Jurkat, Clone E6-1 (cell line): ENCODE measurements at regions not wholly inside any gene's neighbourhood (a gene's known extent, or its start where the extent isn't known, plus 50 kb on each side); places are given as distances from the start of the nearest gene placed in this dataset.
"Not testable (repeated sequence)": the region's sequence is repeated elsewhere in the genome, so short reads cannot be mapped to it uniquely, and the experiment has no call there.

Source experiments
- DNase-seq: peaks from one replicate; pipeline ENCODE4 v3.0.0-alpha.2; 2011; ENCODE audit warnings: low read depth, low spot score
- H3K4me3 ChIP-seq: 2 replicates; pipeline ENCODE4 v1.5.1; 2011; ENCODE audit warnings: mild to moderate bottlenecking, low read length, control low read depth, moderate library complexity

DNA sequence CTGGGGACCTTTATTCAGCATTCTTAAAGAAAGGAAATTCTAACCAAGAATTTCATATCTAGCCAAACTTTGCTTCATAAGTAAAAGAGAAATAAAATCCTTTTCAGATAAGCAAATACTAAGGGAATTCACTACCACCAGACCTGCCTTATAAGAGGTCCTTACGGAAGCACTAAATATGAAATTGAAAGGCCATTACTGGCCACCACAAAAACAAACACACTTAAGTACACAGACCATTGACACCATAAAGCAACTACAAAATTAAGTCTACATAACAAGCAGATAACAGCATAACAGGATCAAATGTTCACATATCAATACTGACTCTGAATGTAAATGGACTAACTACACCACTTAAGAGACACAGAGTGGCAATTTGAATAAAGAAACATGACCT is 361.4 kb upstream of the POU5F2 start:
- H3K4me3 ChIP-seq: no peak overlapping the region
- no peak for DNase-seq

DNA sequence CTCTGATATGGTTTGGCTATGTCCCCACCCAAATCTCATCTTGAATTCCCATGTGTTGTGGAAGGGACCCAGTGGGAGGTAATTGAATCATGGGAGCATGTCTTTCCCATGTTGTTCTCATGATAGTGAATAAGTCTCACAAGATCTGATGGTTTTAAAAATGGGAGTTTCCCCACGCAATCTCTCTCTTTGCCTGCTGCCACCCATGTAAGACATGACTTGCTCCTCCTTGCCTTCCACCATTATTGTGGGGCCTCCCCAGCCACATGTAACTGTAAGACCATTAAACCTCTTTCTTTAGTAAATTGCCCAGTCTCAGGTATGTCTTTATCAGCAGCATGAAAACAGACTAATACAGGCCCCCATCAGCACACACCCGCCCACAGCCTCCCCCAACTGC is 356.0 kb upstream of the POU5F2 start:
- not testable (repeated sequence) for H3K4me3 ChIP-seq, DNase-seq

DNA sequence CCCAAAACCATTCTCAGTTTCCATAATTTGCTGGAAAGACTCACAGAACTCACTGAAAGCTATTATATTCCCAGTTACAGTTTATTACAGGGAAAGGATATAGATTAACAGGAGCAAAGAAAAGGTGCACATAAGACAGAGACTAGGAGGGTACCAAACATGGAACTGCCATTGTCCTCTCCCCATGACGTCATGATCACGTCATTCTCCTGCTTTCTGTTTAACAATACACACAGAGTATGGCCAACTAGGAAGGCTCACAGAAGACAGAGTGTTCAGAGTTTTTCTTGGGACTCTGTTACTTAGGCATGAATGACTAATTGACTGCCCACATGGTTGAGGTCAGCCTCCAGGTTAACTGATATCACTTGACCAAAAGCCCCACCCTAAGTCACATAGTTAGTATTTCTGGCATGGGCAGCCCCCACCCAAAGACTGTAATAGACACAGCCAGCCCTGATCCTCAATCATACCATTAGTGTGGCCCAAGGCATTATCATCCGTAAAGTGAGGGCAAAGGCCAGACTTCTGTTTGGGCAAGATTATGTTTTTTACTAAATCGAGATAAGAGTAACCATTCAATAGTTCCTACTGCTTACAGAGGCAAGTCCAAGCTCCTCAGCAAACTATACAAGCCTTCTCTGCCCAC is 353.5 kb upstream of the POU5F2 start:
- no peak overlapping the region for H3K4me3 ChIP-seq
- no peak for DNase-seq

DNA sequence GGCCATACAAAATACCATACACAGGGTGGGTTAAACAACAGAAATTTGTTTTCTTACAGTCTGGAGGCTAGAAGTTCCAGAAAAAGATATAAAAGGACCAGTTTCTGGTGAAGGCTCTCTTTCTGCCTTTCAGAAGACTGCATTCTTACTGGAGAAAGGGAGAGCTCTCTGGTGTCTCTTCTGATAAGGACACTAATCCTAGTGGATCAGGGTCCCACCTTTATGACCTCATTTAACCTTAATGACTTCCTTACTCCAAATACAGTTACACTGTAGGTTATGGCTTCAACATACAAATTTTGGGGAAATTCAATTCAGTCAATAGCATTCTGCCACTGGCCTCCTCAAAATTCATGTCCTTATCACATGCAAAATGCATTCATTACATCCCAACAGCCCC is 351.9 kb upstream of the POU5F2 start:
- H3K4me3 ChIP-seq: no peak overlapping the region
- DNase-seq: no peak

DNA sequence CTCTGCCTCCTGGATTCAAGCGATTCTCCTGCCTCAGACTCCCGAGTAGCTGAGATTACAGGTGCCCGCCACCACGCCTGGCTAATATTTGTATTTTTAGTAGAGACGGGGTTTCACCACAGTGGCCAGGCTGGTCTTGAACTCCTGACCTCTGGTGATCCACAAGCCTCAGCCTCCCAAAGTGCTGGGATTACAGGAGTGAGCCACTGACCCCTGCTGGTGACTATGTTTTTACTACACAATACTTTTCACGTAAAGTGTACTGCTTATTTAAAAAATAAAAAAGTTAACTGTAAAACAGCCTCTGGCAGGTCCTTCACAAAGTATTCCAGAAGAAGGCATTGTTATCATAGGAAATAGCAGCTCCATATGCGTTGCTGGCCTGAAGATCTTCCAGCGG is 345.2 kb upstream of the POU5F2 start:
- H3K4me3 ChIP-seq, DNase-seq: not testable (repeated sequence)

DNA sequence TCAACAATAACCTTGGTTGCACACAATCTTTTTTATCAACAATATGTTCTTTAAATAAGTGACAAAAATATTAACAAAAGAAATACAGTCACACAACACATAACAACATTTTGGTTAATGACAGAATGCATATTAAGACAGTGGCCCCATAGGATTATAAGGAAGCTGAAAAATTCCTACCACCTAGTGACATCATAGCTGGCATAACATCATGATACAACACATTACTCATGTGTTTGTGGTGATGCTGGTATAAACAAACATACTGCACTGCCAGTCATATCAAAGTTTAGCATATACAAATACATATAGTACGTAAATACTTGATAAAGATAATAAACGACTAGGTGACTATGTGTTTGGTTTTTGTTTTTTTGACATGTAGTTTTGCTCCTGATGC is 344.8 kb upstream of the POU5F2 start:
- DNase-seq: no peak
- H3K4me3 ChIP-seq: no peak overlapping the region

DNA sequence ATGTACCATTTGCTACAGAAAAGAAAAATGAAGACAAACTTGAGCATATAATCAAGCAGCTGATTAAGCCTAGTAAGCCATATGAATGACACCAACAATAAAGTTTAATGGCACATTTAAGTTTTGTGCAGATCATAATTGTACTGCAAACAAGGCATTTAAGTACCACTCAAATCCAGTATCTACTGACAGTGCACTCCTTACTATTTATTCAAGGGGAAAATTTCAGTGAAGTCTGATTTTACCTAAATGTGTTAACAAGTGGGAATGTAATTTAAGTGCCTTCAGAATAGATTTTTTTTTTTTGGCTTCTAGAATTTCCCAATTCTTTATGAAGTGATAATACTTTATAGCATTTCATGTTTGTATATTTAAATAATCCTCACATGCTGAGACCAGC is 341.0 kb upstream of the POU5F2 start:
- no peak overlapping the region for H3K4me3 ChIP-seq
- no peak for DNase-seq

DNA sequence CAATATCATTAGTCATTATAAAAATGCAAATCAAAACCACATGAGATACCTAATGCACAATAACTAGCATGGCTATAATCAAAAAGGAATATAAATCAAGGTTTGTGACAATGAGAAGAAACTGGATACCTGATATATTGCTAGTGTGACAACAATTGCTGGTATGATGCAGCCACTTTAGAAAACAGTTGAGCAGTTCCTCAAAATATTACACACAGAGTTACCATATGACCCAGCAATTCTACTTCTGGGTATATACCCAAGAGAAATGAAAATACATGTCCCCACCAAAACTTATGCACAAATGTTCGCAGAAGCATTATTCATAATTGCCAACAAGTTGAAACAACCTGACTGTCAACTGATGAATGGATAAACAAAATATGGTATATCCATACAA is 339.7 kb upstream of the POU5F2 start:
- H3K4me3 ChIP-seq: no peak overlapping the region
- no peak for DNase-seq

DNA sequence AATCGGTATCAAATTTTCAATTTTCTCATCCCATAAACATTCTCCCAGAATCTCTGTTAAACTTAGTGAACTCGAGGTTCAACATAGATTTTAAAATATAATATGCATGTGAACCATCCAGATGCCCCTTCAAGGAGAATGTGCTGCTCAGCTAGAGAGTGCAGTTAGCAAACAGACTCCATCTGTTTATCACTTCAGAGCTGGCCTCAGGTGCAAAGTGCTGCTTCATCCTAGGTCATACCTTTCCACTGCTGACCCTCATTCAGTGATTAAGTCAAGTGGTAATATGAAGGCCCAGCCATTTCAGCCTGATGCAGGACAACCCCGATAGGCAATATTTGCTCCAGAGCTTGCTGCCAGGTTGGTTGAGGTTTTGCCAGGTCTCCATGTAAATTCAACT is 339.0 kb upstream of the POU5F2 start:
- no peak overlapping the region for H3K4me3 ChIP-seq
- DNase-seq: no peak

DNA sequence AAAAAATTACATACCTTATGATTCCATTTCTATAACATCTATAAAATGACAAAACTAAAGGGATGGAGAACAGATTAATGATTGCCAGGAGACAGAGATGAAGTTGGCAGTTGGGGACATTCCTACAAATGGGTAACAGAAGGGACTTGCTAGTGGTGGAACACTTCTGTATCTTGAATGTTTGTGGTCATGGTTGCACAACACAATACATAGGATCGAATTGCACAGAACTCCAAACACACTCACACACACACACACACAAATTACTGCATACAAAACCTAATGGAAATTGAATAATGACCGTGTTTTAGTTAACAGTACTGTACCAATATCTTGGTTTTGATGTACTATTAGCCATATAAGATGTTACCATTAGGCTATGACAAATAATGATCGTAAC is 330.7 kb upstream of the POU5F2 start:
- DNase-seq: no peak
- H3K4me3 ChIP-seq: no peak overlapping the region

DNA sequence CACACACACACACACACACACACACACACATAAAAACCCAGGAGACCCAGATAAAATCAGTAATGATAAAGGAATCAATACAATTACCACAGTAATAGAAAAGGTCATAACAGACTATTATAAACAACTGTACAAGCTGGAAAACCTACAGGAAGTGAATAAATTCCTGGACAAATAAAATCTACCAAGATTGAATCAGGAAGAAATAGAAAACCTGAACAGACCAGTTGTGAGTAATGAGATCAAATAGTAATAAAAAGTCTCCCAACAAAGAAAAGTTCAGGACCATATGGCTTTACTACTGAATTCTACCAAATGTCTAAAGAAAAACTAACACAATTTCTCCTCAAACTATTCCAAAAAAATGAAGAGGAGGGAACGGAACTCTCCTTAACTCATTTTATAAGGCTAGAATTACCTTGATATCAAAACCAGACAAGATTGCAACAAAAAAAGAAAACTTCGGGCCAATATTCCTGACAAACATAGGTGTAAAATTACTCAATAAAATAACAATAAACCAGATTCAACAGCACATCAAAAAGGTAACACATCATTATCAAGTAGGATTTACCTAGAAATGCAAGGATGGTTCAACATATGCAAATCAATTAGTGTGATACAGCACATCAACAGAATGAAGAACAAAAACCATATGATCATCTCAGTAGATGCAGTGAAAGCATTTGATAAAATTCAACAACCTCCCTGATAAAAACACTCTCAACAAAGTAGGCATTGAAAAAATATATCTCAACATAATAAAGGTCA is 325.2 kb upstream of the POU5F2 start:
- DNase-seq: no peak
- H3K4me3 ChIP-seq: no peak overlapping the region

DNA sequence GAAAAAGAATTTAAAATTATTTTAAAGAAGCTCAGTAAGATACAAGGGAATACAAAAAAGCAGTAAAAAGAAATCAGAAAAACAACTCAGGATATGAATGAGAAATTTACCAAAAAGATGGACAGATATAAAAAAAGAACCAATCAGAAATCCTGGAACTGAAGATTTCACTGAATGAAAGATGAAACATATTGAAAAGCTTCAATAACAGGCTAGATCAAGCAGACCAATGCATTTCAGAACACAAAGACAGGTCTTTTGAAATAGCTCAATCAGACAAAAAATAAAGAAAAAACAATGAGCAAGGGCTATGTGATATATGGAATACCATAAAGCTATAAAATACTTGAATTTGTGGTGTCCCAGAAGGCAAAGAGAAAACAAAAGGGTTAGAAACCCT is 322.6 kb upstream of the POU5F2 start:
- DNase-seq: no peak
- no peak overlapping the region for H3K4me3 ChIP-seq

DNA sequence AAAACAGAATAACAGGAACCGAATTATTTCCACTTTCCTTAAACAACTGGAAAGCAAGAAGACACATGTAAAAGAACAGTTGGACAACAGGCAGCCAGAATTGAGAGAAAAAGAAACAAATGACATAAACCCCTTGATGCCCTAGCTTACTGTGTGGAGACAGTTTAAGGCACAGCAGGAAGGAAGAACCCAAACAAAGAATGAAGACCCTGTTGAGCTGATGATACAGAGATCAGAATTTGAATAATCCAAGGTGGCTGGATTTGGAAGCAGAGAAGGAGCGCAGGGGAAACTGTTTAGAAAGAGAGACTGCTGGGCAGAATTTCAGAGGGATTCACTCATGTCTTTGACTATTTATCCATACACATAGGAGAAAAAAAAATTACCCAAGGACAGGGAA is 316.3 kb upstream of the POU5F2 start:
- H3K4me3 ChIP-seq: no peak overlapping the region
- no peak for DNase-seq

DNA sequence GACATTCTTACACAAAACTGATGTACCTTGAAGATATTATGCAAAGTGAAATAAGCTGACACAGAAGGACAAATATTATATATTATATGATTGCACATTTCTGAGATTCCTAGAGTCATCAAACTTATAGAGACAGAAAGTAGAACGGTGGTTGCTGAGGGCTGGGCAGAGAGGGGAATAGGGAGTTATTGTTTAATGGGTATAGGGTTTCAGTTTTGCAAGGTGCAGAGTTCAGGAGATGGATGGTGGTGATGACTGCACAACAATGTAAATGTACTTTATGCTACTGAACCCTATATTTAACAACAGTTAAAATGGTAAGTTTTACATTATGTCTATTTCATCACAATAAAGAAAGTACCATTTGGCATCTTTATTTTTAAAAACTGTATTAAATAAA is 315.8 kb upstream of the POU5F2 start:
- H3K4me3 ChIP-seq: no peak overlapping the region
- DNase-seq: no peak

DNA sequence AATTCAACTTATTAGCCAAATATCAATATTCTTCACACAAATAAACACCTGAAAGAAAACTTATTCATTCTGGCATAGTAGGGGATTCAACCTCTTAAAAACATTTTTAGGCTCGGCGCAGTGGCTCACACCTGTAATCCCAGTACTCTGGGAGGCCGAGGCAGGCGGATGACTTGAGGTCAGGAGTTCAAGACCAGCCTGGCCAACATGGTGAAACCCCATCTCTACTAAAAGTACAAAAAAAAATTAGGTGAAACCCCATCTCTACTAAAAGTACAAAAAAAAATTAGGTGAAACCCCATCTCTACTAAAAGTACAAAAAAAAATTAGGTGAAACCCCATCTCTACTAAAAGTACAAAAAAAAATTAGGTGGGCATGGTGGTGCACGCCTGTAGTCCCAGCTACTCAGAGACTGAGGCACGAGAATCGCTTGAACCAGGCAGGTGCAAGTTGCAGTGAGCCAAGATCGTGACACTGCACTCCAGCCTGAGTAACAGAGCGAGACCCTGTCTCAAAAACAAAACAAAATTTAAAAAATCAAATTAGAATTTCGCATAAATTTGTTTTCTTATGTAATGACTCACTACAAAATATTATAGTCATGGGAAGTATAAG is 308.0 kb upstream of the POU5F2 start:
- not testable (repeated sequence) for DNase-seq, H3K4me3 ChIP-seq

DNA sequence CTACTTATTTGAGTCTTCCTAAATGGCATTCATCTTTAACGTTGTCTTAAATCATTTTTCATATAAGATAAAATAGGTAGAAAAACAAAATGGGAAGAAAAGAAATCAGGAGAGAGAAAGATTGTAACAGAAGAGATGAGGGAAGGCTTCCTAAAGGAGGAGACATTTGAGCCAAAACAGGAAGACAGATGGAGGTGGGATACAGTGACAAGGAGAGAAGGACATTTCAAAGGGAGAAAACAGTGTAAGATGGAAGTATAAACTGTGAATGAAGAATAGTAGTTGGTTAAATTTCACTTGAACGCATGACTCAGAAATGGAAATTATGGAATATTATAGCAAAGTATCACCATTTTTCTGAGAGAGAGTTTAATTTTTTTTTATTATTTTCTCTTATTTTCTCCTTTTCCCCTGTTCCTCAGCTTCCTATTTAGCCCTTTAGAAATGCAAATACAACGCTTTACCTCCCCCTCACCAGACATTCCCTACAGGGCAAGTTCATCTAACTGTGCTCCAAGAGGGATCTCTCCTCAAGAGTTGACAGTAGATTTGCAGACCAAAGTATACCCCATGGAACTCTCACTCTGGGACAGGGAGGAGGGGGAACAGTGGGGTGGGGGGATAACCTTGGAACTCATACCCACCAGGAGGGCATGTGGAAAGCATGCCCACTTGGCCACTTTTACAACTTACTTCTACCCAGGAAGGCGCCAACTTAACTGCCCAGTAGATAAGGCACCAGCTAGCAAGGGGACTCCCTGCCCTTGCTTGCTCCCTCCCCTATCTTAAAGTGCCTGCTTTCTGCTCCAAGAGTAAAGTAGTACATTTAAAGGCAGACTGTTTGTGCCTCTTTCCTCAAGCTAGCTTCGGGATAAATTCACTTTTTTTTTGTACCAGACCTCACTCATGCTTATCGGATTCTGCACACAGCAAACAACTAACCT is 304.7 kb upstream of the POU5F2 start:
- H3K4me3 ChIP-seq: no peak overlapping the region
- no peak for DNase-seq

DNA sequence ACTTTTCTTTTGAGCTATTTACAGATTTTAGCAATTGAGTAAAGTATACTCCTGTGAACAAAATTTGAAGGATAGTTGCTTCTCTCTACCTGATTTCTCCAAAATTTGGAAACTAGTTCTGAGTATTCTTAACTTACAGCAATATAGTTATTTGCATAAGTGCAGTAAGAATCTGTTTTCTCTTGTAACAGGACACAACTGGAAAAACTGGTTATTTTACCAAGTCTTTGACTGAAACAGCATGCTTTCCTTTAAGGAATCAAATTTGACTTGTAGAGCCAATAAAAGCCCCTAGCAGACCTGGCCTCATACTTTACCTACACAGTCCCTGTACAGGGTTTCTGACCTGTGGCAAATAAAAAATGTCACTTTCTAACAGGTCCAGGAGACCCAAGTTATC is 301.9 kb upstream of the POU5F2 start:
- H3K4me3 ChIP-seq: no peak overlapping the region
- DNase-seq: no peak

DNA sequence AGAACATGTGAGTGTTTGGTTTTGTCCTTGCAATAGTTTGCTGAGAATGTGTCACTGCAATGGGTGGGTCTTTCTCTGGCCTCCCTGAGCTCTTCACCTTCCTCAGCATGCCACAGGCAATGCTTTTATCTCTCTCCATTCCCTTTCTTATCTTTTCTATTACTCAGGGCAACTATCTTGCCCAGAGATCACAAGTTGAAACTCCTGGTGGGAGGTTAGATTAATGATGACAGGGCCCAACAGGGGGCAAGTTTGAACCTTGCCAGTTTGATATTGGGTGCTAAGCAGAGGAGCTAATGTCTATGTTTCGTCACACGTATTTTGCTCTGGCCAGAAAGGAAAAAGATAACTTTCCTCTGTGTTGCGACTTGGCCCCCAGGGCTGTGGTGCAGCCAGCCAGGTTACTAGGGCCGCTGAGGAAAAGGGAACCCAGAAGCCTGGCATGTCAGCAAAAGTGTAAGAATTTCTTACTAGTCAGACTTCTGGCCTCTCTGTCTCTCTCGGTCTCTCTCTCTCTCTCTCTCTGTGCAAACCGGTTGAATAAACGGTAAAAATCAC is 299.3 kb upstream of the POU5F2 start:
- no peak for DNase-seq
- no peak overlapping the region for H3K4me3 ChIP-seq

DNA sequence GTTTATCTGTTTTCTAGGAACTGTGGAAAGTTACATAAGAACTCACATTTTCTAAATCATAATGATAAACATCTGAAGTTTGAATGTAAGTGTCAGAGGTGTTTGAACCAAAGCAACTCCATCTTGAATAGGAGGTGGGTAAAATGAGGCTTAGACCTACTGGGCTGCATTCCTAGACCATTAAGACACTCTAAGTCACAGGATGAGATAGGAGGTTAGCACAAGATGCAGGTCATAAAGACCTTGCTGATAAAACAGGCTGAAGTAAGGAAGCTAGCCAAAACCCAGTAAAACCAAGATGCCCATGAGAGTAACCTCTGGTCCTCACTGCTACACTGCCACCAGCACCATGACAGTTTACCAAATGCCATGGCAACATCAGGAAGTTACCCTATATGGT is 297.7 kb upstream of the POU5F2 start:
- no peak for DNase-seq
- no peak overlapping the region for H3K4me3 ChIP-seq
